AG04450 (cell line): ENCODE measurements at regions not wholly inside any gene's neighbourhood (a gene's known extent, or its start where the extent isn't known, plus 50 kb on each side); places are given as distances from the start of the nearest gene placed in this dataset.

Experiments used
- CTCF ChIA-PET: fragments of 300-600, 350-600 bp; formaldehyde crosslinking; extraction: SDS; loops from one replicate; lab custom pipeline; 2022; ENCODE audit warnings: antibody characterized with exemption, inconsistent platforms; lab: Charles Lee
- POLR2A ChIA-PET: fragments of 350-600 bp; formaldehyde crosslinking; extraction: SDS; loops from one replicate; lab custom pipeline; 2021; ENCODE audit warnings: antibody characterized with exemption, inconsistent platforms; lab: Yijun Ruan, JAX
- DNase-seq: peaks from one replicate; pipeline ENCODE4 v3.0.0-alpha.2; 2011; ENCODE audit warnings: low read depth, low spot score
- H3K27ac ChIP-seq: one replicate; pipeline ENCODE4 v1.5.1; 2012; ENCODE audit warnings: low read depth, low read length, control low read depth
- H3K27me3 ChIP-seq: one replicate; pipeline ENCODE4 v1.6.0; 2012; ENCODE audit warnings: low read length; ENCODE audit not compliant: control insufficient read depth, insufficient read depth
- H3K4me3 ChIP-seq: 2 replicates; pipeline ENCODE4 v1.5.1; 2011; ENCODE audit warnings: mild to moderate bottlenecking, low read depth, low read length, control low read depth
- H3K9me3 ChIP-seq: 2 replicates; pipeline ENCODE4 v1.5.1; 2012; ENCODE audit warnings: low read length; ENCODE audit not compliant: control insufficient read depth, insufficient read depth
- CTCF ChIP-seq: IDR thresholded peaks from 2 replicates; pipeline ENCODE4 v1.5.1; 2011; ENCODE audit warnings: low read depth, low read length, control low read depth, inconsistent platforms

- POLR2A ChIA-PET, result no interaction called here
- Histone ChIP-seq H3K27ac (no peak overlapping the region), H3K27me3 (no peaks in the 10 kb centered on the region), H3K4me3 (no peak overlapping the region), H3K9me3 (no peaks in the 10 kb centered on the region)
- no peak for DNase-seq
- TF ChIP-seq CTCF, result no peak
- CTCF ChIA-PET, result no interaction called here
These were observed 674.3 kb upstream of the AMOT start for GRCh38 chrX:113514906-113515305.

GRCh38 chrX:113512700-113513395 lies 672.2 kb upstream of the AMOT start:
- no peak for TF ChIP-seq CTCF
- H3K27me3 ChIP-seq, result no peaks in the 10 kb centered on the region
- ChIA-PET CTCF (no interaction called here), POLR2A (no interaction called here)
- no peaks in the 10 kb centered on the region for H3K9me3 ChIP-seq
- no peak overlapping the region for H3K27ac ChIP-seq
- H3K4me3 ChIP-seq, result no peak overlapping the region
- no peak for DNase-seq

GRCh38 chrX:113510586-113510985 lies 670.0 kb upstream of the AMOT start:
- CTCF ChIA-PET, result no interaction called here
- no peak overlapping the region for H3K27ac ChIP-seq
- no peak for TF ChIP-seq CTCF
- H3K27me3 ChIP-seq, result no peaks in the 10 kb centered on the region
- no peaks in the 10 kb centered on the region for H3K9me3 ChIP-seq
- H3K4me3 ChIP-seq, result no peak overlapping the region
- no peak for DNase-seq
- POLR2A ChIA-PET, result no interaction called here

GRCh38 chrX:113492895-113493294 lies 652.3 kb upstream of the AMOT start:
- POLR2A ChIA-PET, result no interaction called here

More at GRCh38 chrX:113492895-113493294, 652.3 kb upstream of the AMOT start:
- Histone ChIP-seq H3K27me3 (no peaks in the 10 kb centered on the region), H3K4me3 (no peak overlapping the region), H3K9me3 (no peaks in the 10 kb centered on the region), H3K27ac (no peak overlapping the region)
- CTCF ChIA-PET, result no interaction called here
- DNase-seq, result no peak
- TF ChIP-seq CTCF, result no peak
